ENCODE measurements at regions not wholly inside any gene's neighbourhood (a gene's known extent, or its start where the extent isn't known, plus 50 kb on each side); places are given as distances from the start of the nearest gene placed in this dataset.

DNA sequence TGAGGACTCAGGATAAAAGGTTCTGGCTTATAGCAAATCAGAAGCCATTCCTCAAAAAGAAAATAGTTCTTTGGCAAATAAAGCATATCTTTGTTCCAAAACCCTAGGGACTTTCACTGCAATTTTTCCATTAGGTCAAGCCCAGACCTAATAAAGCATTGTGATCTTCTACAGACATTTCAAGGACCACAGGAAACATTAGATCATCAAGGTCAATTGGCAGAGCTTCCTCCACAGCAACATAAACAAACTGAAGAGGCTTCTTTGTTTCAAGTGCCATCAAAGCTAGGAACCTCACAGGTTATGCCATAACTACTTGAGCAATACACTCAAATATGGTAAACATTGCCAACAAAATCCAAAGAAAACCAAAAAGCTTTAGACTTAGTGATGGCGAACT lies 144.9 kb downstream of the ANXA5 start:
- TF ChIP-seq TCF7 (IDR thresholded peaks at IDR 0.05; ENCODE audit: borderline replicate concordance) (no peak), ZBTB43 (CRISPR knock-in tag; IDR thresholded peaks at IDR 0.05) (no peak), ZNF436 (CRISPR knock-in tag; IDR thresholded peaks at IDR 0.05) (no peak)

Data from K562 (cell line).